ENCODE measurements at regions not wholly inside any gene's neighbourhood (a gene's known extent, or its start where the extent isn't known, plus 50 kb on each side); places are given as distances from the start of the nearest gene placed in this dataset.
"Not testable (repeated sequence)": the region's sequence is repeated elsewhere in the genome, so short reads cannot be mapped to it uniquely, and the experiment has no call there.

DNA sequence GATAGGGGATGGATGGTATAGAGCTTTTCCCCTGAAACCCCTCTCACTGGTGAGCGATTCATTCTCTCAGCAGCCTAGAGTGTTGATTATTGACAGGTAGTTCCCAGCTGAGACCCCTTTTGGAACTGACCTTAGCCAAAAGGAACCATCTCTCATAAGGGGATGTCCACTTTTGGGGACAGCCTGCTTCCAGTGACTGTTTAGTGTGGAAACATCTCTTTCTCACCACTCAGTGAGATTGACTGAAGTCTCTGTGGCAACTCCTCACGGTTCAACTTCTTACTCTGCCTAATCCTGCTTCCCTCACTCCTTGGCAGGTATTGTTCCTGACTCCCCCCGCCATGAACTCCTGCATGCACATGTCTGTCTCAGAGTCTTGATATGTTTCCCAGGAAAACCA is 529.2 kb upstream of the ATP2B1 start:
- no peak for DNase-seq (ENCODE audit: low read depth in 4 of 4, low spot score in 3 of 4)

- no peak for DNase-seq (ENCODE audit: low read depth in 4 of 4, low spot score in 3 of 4)
These were observed 527.0 kb upstream of the ATP2B1 start for GRCh38 chr12:90235642-90236041.

GRCh38 chr12:90234472-90234871 is 525.8 kb upstream of the ATP2B1 start:
- DNase-seq (ENCODE audit: low read depth in 4 of 4, low spot score in 3 of 4) = no peak

DNA sequence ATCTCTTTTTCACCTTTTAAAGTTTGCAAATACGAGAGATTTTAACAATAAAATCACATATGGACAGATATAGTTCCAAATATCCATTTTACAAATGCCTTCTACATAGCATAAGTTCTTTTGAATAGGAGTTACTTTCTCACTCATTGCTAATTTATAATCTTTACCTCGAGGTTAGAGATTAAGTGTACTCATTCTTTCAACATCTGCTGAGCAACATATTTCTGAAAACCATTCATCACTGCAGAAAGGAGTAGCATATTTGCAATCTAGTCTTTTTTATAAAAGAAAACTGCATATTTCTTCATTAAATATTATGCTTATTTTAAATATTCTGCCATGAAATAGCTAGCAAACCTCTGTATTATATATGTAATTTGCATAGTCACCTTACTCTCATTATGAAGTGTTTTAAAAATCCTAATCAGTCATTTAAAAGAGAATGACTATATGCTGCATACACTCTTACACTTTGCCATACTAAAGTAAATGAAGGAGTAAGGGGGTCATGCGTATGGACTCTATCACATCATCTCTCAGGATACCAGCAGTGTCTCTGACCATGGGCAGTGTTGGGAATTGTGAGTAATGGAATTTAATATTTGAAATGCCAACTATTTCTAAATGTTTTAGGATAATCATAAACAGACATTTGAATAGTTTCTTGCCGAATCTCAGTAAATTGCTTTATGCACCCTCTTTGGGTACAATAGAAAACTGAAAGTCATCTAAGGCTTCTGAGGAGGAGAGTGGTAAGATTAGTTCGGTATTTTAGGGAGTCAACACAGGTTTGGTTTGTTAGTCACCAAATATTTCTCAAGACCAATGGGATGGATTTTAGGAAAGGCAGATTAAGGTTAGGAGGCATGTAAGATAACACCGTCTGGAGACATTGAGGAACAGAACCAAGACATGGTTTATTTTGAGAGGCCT is 524.8 kb upstream of the ATP2B1 start:
- DNase-seq (ENCODE audit: low read depth in 4 of 4, low spot score in 3 of 4) = no peak

- no peak for DNase-seq (ENCODE audit: low read depth in 4 of 4, low spot score in 3 of 4)
These were observed 521.0 kb upstream of the ATP2B1 start for GRCh38 chr12:90229407-90230170.

GRCh38 chr12:90226211-90226610 is 517.6 kb upstream of the ATP2B1 start:
- DNase-seq (ENCODE audit: low read depth in 4 of 4, low spot score in 3 of 4) = no peak

- DNase-seq (ENCODE audit: low read depth in 4 of 4, low spot score in 3 of 4) = no peak
These were observed 508.2 kb upstream of the ATP2B1 start for GRCh38 chr12:90216815-90217214.

DNA sequence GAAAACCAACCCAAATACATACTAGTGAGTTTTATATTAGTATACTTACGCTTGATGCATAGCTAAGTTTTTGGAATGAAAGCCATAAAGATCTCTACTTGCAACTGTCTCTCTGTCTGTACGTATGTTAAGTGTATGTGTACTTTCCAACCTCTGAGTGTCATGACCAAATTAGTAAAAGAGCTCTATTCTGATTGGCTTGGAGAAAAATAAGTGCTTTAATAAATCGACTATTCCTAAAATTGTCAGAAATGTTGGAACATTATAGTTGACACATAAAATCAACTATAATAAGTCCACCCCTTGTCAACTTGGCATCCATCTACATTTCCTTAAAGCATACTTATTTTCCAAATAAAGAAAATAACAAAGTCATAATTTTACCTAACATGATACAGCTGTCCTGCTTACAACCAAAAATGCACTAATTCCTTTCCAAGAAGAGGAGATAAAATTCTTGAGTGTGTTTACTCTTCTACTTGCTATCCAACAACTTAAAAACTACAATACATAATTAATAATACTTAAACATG is 507.4 kb upstream of the ATP2B1 start:
- DNase-seq (ENCODE audit: low read depth in 4 of 4, low spot score in 3 of 4) = peak in 2 of 4 donors; percentile 13 to 28

DNA sequence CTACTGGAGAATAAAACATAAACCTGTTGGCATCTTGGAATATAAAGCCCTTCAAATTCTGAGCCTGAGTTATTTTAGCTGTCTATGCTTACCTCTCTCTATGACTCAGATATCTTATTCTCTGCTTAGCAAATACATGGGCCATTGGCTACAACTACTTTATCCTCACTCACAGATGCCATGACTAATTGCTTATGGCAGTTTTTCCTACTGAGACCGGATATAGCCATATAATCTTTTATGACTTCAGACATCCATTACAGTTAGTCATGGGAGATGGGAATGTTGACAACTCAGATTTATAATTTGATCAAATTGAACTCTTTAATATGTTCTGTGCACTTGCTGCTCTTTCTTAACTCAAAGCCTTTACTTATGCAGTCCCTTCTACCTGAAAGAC is 502.4 kb upstream of the ATP2B1 start:
- DNase-seq (ENCODE audit: low read depth in 4 of 4, low spot score in 3 of 4) = no peak

DNA sequence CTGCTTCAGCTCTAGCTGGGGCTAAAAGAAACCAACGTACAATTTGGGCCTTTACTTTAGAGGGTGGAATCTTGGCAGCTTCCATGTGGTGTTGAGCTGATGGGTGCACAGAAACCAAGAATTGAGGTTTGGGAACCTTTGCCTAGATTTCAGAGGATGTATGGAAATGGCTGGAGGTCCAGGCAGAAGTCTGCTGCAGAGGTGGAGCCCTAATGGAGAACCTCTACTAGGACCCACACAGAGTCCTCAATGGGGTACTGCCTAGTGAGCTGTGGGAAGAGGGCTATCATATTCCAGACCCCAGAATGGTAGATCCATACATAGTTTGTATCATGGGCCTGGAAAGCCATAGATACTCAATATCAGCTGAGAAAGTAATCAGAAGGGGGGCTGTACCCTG is 500.4 kb upstream of the ATP2B1 start:
- DNase-seq (ENCODE audit: low read depth in 4 of 4, low spot score in 3 of 4) = no peak

- not testable (repeated sequence) for DNase-seq (ENCODE audit: low read depth in 4 of 4, low spot score in 3 of 4)
These were observed 499.7 kb upstream of the ATP2B1 start for GRCh38 chr12:90208379-90208778.

DNA sequence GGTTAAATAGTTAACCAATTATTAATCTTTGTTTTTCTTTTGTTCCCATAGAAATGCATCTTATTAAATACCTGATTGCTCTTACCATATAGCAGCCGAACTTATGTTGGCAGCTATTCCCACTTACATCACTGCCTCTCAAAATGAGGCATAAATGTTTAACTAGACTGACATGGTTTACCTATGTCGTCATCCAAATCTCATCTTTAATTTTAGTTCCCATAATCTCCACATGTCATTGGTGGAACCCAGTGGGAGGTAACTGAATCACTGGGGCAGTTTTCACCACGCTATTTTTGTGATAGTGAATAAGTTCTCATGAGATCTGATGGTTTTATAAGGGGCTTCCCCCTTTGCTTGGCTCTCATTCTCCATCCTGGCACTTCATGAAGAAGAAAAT is 499.2 kb upstream of the ATP2B1 start:
- no peak for DNase-seq (ENCODE audit: low read depth in 4 of 4, low spot score in 3 of 4)

DNA sequence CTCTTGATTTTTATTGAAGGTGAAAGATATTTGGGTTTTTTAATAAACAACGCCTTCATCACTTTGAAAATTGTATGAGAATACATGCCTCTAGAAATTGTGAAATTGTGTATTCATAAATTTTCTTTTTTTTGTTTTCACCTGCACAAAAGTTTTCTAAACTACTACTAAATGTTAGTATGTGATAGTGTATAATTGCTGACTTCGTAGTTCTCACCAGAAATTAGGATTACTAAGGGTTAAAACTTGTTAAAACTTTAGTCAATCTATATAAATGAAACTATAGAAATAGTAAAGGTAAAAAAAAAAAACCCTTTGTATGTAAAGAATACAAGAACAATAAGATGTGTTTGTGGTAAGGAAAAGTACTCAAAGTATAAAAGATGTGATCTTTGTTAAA is 496.5 kb upstream of the ATP2B1 start:
- DNase-seq (ENCODE audit: low read depth in 4 of 4, low spot score in 3 of 4) = no peak

- no peak for DNase-seq (ENCODE audit: low read depth in 4 of 4, low spot score in 3 of 4)
These were observed 494.9 kb upstream of the ATP2B1 start for GRCh38 chr12:90203556-90203955.

DNA sequence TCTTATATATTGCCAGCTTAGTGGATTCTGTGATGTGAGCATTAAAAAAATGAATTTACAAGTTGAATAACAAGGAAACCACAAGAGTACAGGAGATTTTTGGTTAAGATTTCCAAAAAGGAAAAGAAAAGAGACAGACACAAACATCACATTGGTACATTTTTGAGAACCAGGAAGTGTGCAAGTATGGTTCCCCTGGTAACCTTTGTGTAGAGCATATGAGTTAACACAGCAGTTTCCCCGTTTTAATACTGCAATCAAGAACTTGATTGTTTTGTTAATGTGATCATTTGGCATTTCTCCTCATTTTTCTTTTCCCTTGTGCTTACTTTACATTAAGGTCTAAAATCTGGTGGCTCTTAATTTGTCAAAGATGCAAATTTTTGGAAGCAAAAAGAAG is 490.4 kb upstream of the ATP2B1 start:
- no peak for DNase-seq (ENCODE audit: low read depth in 4 of 4, low spot score in 3 of 4)

DNA sequence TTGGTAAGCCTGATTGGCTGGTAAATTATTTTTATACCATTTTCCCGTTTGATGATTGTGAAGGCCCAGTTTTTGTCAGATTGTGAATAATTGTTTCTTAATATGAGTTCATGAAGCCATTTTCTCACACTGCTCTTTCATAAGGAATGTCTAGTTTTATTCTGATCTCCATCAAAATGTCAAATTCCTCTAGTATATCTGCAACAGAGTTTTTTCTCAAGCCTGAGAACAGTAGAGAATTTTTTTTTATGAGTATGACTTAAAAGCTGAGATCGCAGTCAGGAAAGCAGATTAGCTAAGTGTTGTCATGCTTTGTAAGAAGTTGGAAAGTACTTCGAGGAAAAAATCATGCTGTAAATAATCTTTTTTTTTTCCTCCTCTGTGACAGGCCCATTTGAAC is 484.9 kb upstream of the ATP2B1 start:
- DNase-seq (ENCODE audit: low read depth in 4 of 4, low spot score in 3 of 4) = no peak

DNA sequence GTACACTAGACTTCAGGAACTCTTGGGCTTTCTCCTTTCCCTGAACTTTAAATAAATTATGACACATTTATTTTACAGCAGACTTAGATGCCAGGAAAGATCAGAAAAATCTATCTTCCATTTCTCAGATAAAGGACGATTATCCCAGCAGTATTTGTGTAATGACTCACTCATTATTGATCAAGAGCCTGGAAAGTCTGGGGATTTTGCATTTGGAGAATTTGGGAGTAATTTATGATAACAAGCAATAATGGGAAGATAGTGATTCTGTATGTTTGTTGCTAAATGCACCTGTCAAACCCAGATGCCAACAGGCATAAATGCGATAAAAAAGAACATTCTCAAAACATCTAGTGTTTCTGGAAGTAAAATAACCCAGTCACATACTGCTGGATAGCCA is 480.2 kb upstream of the ATP2B1 start:
- no peak for DNase-seq (ENCODE audit: low read depth in 4 of 4, low spot score in 3 of 4)

- no peak for DNase-seq (ENCODE audit: low read depth in 4 of 4, low spot score in 3 of 4)
These were observed 474.6 kb upstream of the ATP2B1 start for GRCh38 chr12:90183201-90183600.

DNA sequence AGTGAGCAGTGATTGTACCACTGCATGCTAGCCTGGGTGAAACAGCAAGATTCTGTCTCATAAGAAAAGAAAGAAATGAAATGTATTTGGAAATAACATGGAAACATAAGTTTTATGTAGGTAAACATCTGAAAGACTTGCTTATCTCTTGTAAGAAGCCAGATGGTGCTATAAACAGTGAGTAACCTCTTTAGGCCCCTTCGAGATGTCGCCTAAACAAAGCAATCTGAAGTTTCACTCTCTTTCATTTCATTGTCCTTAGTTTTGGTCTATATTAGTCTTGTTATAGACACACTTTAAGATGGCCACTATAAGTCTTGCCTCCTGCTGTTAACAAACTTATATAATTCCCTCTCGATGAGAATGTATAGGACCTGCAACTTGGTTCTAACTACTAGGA is 472.6 kb upstream of the ATP2B1 start:
- DNase-seq (ENCODE audit: low read depth in 4 of 4, low spot score in 3 of 4) = no peak

DNA sequence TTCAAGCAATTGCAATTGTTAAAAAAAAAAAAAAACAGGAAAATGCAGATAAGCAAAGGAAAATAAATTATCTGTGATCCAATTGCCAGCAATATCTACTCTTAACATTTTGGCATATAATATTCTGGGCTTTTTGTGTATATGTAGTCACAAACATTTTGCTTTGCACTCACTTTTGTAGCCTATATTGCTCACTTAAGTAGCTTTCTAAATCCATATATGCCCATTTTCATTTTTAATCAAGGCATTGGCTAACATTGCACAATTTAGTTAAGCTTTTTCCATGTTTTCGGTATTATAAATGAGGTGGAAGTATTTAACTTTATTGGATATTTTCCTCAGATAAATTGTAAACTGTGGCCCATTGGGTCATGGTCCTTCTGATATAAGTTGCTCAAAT is 466.3 kb upstream of the ATP2B1 start:
- DNase-seq (ENCODE audit: low read depth in 4 of 4, low spot score in 3 of 4) = no peak

DNA sequence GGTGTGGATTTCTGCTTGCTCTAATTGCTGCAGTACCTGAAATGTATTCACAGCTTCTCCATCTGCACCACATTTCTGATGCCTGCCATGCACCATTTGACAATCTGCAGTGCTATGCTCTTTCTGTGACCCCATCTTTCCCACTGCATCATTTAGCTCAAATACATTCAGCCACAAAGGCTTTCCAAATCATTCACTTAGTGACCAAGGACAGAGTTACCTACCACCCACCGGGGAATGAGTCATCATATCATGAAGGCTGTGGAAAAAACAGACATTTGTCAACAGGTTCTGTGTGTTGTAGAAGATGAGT is 465.5 kb upstream of the ATP2B1 start:
- no peak for DNase-seq (ENCODE audit: low read depth in 4 of 4, low spot score in 3 of 4)

Measured in right renal pelvis (tissue), 4 donors.